ENCODE measurements at regions not wholly inside any gene's neighbourhood (a gene's known extent, or its start where the extent isn't known, plus 50 kb on each side); places are given as distances from the start of the nearest gene placed in this dataset.
"Not testable (repeated sequence)": the region's sequence is repeated elsewhere in the genome, so short reads cannot be mapped to it uniquely, and the experiment has no call there.

DNA sequence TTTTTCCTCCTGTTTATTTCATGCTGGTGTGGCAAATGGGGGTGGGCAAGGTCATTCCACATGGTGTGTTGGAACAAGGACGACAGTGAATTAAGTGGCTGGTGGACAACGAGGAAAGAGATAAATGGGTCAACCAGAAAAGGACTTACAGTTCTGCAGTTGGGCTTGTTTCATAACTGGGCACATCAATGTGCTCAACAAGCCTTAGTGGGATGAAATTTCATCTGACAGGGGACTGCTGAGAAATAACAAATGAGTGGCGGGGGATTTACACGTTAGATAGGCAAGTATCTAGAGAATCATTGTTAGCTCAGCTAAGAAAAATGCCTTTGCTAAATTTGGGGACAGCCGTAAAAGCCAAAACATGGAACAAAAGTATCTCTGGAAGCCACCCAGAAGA, 163.6 kb downstream of the NRN1 start:
- Histone ChIP-seq H3K9me3 (replicated peaks; ENCODE audit: insufficient read depth, low read length) (no peaks in the 10 kb centered on the region), H3K4me2 (ENCODE audit: low read depth, low read length) (no peak overlapping the region), H3F3A (ENCODE audit: insufficient read depth, low read length) (peaks cover 7% of the 10 kb centered on the region; the same call in 1 of the 2 replicates), H3K27me3 (replicated peaks; ENCODE audit: insufficient read depth, low read length) (no peaks in the 10 kb centered on the region), H2AFZ (ENCODE audit: low read length) (no peak overlapping the region), H4K20me1 (ENCODE audit: insufficient read depth, low read length) (no peaks in the 10 kb centered on the region), H3K36me3 (replicated peaks; ENCODE audit: insufficient read depth, low read length) (no peaks in the 10 kb centered on the region), H3K9me2 (replicated peaks; ENCODE audit: insufficient read depth, low read length) (no peaks in the 10 kb centered on the region), H3K4me3 (ENCODE audit: low read length) (no peak overlapping the region), H3K27ac (ENCODE audit: low read length) (no peak overlapping the region), H3K79me2 (ENCODE audit: low read length) (no peaks in the 10 kb centered on the region), H3K9ac (ENCODE audit: low read length) (no peak overlapping the region), H3K4me1 (ENCODE audit: low read length) (peaks cover 19% of the 10 kb centered on the region)
- no peak for DNase-seq
- TF ChIP-seq EZH2phosphoT487 (IDR thresholded peaks at IDR 0.05; ENCODE audit: low read length), result no peak

DNA sequence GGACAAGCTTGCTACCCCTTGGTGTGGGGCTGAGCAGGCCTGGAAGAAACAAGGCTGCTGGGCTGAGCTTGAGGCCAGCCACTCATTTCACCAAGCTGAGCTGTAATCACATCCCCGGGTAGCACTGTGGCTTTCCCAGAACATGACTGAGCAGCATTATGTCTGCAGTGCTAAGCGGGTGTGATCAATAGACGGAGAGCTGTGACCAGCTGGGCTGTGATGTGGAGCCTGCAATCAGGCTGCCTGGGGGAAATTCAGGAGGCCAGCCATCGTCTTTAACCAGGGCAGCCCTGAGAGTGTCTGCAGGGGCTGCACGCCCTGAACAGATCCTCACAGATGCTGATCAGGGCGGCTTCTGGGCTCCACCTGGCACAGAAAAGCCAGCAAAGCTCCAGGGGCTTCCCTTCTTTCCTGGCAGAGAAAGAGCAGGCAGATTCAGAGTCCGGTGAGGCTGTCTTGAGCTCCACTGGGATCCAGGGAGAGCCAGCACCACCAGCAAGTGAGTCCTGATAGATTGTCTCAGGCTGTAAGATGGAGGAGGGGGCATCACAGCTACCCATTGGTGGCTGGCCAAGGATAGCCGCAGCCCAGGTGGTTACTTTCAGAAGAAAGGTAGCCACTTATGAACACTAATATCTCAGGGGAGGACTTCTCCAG, 165.9 kb downstream of the NRN1 start:
- Histone ChIP-seq H3K9me3 (replicated peaks; ENCODE audit: insufficient read depth, low read length) (no peaks in the 10 kb centered on the region), H3F3A (ENCODE audit: insufficient read depth, low read length) (no peaks in the 10 kb centered on the region), H4K20me1 (ENCODE audit: insufficient read depth, low read length) (no peaks in the 10 kb centered on the region), H3K4me1 (ENCODE audit: low read length) (no peaks in the 10 kb centered on the region), H3K4me3 (ENCODE audit: low read length) (no peak overlapping the region), H3K36me3 (replicated peaks; ENCODE audit: insufficient read depth, low read length) (no peaks in the 10 kb centered on the region), H3K4me2 (ENCODE audit: low read depth, low read length) (no peak overlapping the region), H2AFZ (ENCODE audit: low read length) (no peak overlapping the region), H3K27me3 (replicated peaks; ENCODE audit: insufficient read depth, low read length) (no peaks in the 10 kb centered on the region), H3K79me2 (ENCODE audit: low read length) (no peaks in the 10 kb centered on the region), H3K27ac (ENCODE audit: low read length) (no peak overlapping the region), H3K9me2 (replicated peaks; ENCODE audit: insufficient read depth, low read length) (no peaks in the 10 kb centered on the region), H3K9ac (ENCODE audit: low read length) (no peak overlapping the region)
- TF ChIP-seq EZH2 (optimal IDR thresholded peaks at IDR 0.05; ENCODE audit: low read depth, low read length), result no peak
- DNase-seq, result no peak

DNA sequence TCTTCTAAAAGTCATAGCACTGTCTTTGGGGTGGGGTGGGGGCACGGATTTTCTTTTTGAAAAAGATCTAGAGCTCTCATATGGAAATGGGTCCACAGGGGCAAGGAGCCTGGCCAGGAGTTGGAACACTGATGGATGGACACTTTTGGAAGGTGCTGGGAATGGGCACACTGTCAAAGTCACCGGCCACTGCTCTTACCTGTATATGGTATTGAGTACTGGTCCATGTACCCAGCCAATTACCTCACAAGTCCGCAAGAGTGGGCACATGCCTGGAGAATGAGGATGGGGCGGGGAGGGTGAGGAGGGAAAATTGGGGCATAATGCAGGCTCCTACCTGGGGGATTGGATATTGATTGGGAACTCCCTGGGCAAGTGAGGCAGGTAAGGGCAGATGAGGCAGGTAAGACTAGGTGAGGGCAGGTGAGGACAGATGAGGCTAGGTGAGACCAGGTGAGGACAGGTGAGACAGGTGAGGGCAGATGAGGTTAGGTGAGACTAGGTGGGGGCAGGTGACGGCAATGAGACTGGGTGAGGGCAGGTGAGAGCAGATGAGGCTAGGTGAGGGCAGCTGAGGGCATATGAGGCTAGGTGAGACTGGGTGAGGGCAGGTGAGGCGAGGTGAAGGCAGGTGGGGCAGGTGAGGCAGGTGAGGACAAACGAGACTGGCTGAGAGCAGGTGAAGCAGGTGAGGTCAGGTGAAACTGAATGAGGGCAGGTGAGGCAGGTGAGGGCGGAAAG, 167.9 kb downstream of the NRN1 start:
- Histone ChIP-seq H3K4me3 (ENCODE audit: low read length) (no peak overlapping the region), H3K27ac (ENCODE audit: low read length) (no peak overlapping the region), H3K4me2 (ENCODE audit: low read depth, low read length) (no peak overlapping the region), H3K27me3 (replicated peaks; ENCODE audit: insufficient read depth, low read length) (no peaks in the 10 kb centered on the region), H3F3A (ENCODE audit: insufficient read depth, low read length) (no peaks in the 10 kb centered on the region), H2AFZ (ENCODE audit: low read length) (no peak overlapping the region), H3K36me3 (replicated peaks; ENCODE audit: insufficient read depth, low read length) (no peaks in the 10 kb centered on the region), H4K20me1 (ENCODE audit: insufficient read depth, low read length) (no peaks in the 10 kb centered on the region), H3K79me2 (ENCODE audit: low read length) (no peaks in the 10 kb centered on the region), H3K9ac (ENCODE audit: low read length) (no peak overlapping the region), H3K4me1 (ENCODE audit: low read length) (no peaks in the 10 kb centered on the region), H3K9me2 (replicated peaks; ENCODE audit: insufficient read depth, low read length) (no peaks in the 10 kb centered on the region), H3K9me3 (replicated peaks; ENCODE audit: insufficient read depth, low read length) (no peaks in the 10 kb centered on the region)
- TF ChIP-seq EZH2 (optimal IDR thresholded peaks at IDR 0.05; ENCODE audit: low read depth, low read length), result no peak
- TF ChIP-seq, protein P1, sequence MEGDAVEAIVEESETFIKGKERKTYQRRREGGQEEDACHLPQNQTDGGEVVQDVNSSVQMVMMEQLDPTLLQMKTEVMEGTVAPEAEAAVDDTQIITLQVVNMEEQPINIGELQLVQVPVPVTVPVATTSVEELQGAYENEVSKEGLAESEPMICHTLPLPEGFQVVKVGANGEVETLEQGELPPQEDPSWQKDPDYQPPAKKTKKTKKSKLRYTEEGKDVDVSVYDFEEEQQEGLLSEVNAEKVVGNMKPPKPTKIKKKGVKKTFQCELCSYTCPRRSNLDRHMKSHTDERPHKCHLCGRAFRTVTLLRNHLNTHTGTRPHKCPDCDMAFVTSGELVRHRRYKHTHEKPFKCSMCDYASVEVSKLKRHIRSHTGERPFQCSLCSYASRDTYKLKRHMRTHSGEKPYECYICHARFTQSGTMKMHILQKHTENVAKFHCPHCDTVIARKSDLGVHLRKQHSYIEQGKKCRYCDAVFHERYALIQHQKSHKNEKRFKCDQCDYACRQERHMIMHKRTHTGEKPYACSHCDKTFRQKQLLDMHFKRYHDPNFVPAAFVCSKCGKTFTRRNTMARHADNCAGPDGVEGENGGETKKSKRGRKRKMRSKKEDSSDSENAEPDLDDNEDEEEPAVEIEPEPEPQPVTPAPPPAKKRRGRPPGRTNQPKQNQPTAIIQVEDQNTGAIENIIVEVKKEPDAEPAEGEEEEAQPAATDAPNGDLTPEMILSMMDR (IDR thresholded peaks at IDR 0.05; ENCODE audit: low read length), result no peak
- TF ChIP-seq EZH2phosphoT487 (IDR thresholded peaks at IDR 0.05; ENCODE audit: low read length), result no peak
- DNase-seq, result no peak

DNA sequence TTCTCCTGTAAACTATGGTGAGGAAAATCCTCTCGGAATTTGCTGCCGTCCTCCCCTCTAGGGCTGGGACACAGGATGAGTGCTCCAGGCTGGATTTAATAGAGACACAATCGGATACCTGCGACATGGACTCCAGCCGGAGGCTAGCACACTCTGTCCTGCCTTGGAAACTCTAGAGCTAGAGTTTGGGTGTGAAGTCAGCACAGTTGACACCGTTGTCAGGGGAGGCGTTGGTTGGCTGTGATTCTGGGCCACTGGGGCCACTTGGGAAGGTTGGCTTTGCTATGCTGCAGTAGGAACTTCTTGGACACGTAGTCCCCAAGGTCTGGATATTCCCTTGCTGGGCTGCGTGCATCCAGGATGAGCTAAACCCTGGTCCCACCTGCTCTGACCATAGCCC, 169.4 kb downstream of the NRN1 start:
- H3K27ac ChIP-seq (ENCODE audit: low read length), result no peak overlapping the region

DNA sequence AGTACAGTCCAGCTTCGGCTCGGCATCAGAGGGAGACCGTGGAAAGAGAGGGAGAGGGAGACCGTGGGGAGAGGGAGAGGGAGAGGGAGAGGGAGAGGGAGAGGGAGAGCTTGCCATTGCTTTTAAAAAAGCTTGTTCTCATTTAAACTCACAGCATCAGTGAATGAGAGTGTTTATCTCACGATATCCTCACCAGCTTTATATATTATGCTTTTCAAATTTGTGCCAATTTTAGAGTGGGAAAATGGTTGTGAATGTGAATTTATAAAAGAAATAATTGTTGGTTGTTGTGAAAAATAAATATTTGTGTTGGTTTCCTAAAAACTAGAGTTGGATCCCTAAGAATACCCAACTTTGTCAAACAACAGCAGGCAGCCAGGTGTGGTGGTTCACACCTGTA, 170.1 kb downstream of the NRN1 start:
- not testable (repeated sequence) for H3K9me3 ChIP-seq (replicated peaks; ENCODE audit: insufficient read depth, low read length); H2AFZ ChIP-seq (ENCODE audit: low read length); H3K4me2 ChIP-seq (ENCODE audit: low read depth, low read length); H3K27ac ChIP-seq (ENCODE audit: low read length); H3K79me2 ChIP-seq (ENCODE audit: low read length); DNase-seq; H3K4me3 ChIP-seq (ENCODE audit: low read length); H3K9me2 ChIP-seq (replicated peaks; ENCODE audit: insufficient read depth, low read length); H3F3A ChIP-seq (ENCODE audit: insufficient read depth, low read length); H3K4me1 ChIP-seq (ENCODE audit: low read length); H3K9ac ChIP-seq (ENCODE audit: low read length); H3K36me3 ChIP-seq (replicated peaks; ENCODE audit: insufficient read depth, low read length); H4K20me1 ChIP-seq (ENCODE audit: insufficient read depth, low read length); H3K27me3 ChIP-seq (replicated peaks; ENCODE audit: insufficient read depth, low read length)

More for the DNA sequence above, 169.4 kb downstream of the NRN1 start:
- no peaks in the 10 kb centered on the region for H3K4me1 ChIP-seq (ENCODE audit: low read length)
- no peaks in the 10 kb centered on the region for H3K27me3 ChIP-seq (replicated peaks; ENCODE audit: insufficient read depth, low read length)
- H3K9me3 ChIP-seq (replicated peaks; ENCODE audit: insufficient read depth, low read length), result no peaks in the 10 kb centered on the region
- H3F3A ChIP-seq (ENCODE audit: insufficient read depth, low read length), result no peaks in the 10 kb centered on the region
- no peak overlapping the region for H3K9ac ChIP-seq (ENCODE audit: low read length)
- H4K20me1 ChIP-seq (ENCODE audit: insufficient read depth, low read length), result no peaks in the 10 kb centered on the region
- TF ChIP-seq EZH2phosphoT487 (IDR thresholded peaks at IDR 0.05; ENCODE audit: low read length), result no peak
- no peak for TF ChIP-seq EZH2 (optimal IDR thresholded peaks at IDR 0.05; ENCODE audit: low read depth, low read length)
- TF ChIP-seq, protein P1 (IDR thresholded peaks at IDR 0.05; ENCODE audit: low read length), result no peak
- no peak overlapping the region for H3K4me3 ChIP-seq (ENCODE audit: low read length)
- no peak overlapping the region for H3K4me2 ChIP-seq (ENCODE audit: low read depth, low read length)
- H3K9me2 ChIP-seq (replicated peaks; ENCODE audit: insufficient read depth, low read length), result no peaks in the 10 kb centered on the region
- no peak overlapping the region for H2AFZ ChIP-seq (ENCODE audit: low read length)
- no peaks in the 10 kb centered on the region for H3K36me3 ChIP-seq (replicated peaks; ENCODE audit: insufficient read depth, low read length)
- DNase-seq, result no peak
- no peaks in the 10 kb centered on the region for H3K79me2 ChIP-seq (ENCODE audit: low read length)

Measured in MM.1S (cell line).